GM13976 (cell line): ENCODE measurements at regions not wholly inside any gene's neighbourhood (a gene's known extent, or its start where the extent isn't known, plus 50 kb on each side); places are given as distances from the start of the nearest gene placed in this dataset.

Experiments used
- DNase-seq: peaks from one replicate; pipeline ENCODE4 v3.0.0; 2012; ENCODE audit warnings: low spot score
- CTCF ChIP-seq: IDR thresholded peaks from 2 replicates; pipeline ENCODE4 v1.5.1; 2012; ENCODE audit warnings: borderline replicate concordance, mild to moderate bottlenecking; ENCODE audit not compliant: insufficient read depth; ENCODE audit errors: extremely low read depth, missing control alignments, control extremely low read depth
- in situ Hi-C: fragments of 300-500 bp; cut with MboI; formaldehyde crosslinking; loops from one replicate; pipeline ENCODE4 v1.12.0; 2022; ENCODE audit warnings: low sequenced_read_pairs, mixed read lengths, inconsistent platforms; ENCODE audit not compliant: unreplicated experiment

GRCh38 chr7:130844811-130845580, 111.0 kb upstream of the KLF14 start:
- DNase-seq, result no peak
- TF ChIP-seq CTCF, result no peak
- in situ Hi-C loops, result no loop called here

- in situ Hi-C loops, result no loop called here
- TF ChIP-seq CTCF, result no peak
- no peak for DNase-seq
These were observed 111.6 kb upstream of the KLF14 start for GRCh38 chr7:130845581-130846085.

GRCh38 chr7:130849604-130850003, 115.6 kb upstream of the KLF14 start:
- in situ Hi-C loops, result no loop called here
- no peak for TF ChIP-seq CTCF
- no peak for DNase-seq

GRCh38 chr7:130850956-130851355, 116.9 kb upstream of the KLF14 start:
- in situ Hi-C loops, result no loop called here
- no peak for TF ChIP-seq CTCF
- no peak for DNase-seq

- DNase-seq, result no peak
- no peak for TF ChIP-seq CTCF
- in situ Hi-C loops, result no loop called here
These were observed 118.9 kb upstream of the KLF14 start for GRCh38 chr7:130852867-130853266.

GRCh38 chr7:130853503-130854279, 119.7 kb upstream of the KLF14 start:
- DNase-seq, result no peak
- TF ChIP-seq CTCF, result no peak
- in situ Hi-C loops, result no loop called here
